T-helper 9 cell (primary cell): ENCODE measurements at regions not wholly inside any gene's neighbourhood (a gene's known extent, or its start where the extent isn't known, plus 50 kb on each side); places are given as distances from the start of the nearest gene placed in this dataset.

Source experiments
- DNase-seq: peaks from one replicate; pipeline ENCODE4 v3.0.0-alpha.2; 2020

DNA sequence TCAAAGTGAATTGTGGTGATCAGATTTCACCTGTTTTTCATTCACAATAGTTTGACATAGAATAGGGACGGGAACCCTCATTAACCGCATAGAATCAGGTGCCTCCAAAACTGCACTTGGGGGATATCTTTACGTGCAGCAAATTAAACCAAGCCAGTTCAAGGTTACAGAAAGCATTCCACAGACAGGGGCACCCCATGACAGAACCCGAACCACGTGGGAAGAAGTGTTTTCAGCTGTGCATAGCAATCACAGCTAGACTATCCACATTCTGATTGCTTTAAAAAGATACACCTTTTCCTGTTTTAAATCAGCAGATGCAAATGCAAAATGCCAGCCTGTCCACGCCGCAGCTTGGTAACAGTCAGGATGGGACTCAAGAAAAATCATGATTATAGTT, 205.8 kb downstream of the ANAPC1 start:
- DNase-seq, result no peak

- no peak for DNase-seq
Observed at GRCh38 chr2:111678651-111679050, 205.3 kb downstream of the ANAPC1 start.

GRCh38 chr2:111679202-111679601, 204.8 kb downstream of the ANAPC1 start:
- no peak for DNase-seq

DNA sequence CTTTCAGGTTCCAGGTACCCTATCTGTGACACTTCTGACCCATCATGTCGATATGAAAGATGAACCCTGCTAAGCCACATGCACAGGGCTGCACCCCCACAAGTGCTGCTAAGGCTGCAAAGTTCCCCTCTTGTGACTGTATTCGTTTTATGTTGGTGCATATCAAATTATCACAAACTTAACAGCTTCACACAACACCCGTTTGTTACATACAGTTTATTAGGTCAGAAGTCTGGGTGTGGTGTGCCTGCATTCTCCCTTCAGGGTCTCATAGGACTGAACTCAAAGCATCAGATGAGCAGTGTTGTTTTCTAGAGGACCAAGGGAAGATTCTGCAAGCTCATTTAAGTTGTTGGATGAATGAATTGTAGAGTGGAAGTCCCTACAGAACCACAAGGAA, 199.4 kb downstream of the ANAPC1 start:
- DNase-seq, result no peak

- DNase-seq, result no peak
Observed at GRCh38 chr2:111685342-111685741, 198.7 kb downstream of the ANAPC1 start.

GRCh38 chr2:111686994-111687393, 197.0 kb downstream of the ANAPC1 start:
- no peak for DNase-seq

GRCh38 chr2:111687911-111688310, 196.1 kb downstream of the ANAPC1 start:
- no peak for DNase-seq

DNA sequence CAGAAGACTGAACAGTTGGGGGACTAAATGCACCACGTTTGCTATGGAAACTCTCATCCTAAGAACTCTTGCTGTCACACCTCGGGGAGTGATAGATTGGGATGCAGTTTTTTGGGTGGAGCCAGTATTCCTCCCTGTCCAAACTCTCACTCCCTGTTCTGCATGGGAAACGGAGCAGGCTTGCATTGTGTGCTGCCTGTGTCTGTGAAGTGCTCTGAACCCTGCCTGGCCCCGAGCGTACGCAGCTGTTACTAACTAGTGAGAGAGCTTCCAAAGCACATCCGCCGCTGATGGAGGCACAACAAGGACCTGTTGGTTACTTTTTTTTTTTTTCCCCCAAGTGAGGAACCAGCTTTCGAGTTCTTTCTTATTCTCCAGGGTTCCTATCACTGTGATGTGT, 195.5 kb downstream of the ANAPC1 start:
- no peak for DNase-seq

- DNase-seq, result no peak
Observed at GRCh38 chr2:111689174-111689573, 194.8 kb downstream of the ANAPC1 start.

GRCh38 chr2:111689941-111690340, 194.1 kb downstream of the ANAPC1 start:
- no peak for DNase-seq

- DNase-seq, result no peak
Observed at GRCh38 chr2:111691164-111691875, 192.7 kb downstream of the ANAPC1 start.

DNA sequence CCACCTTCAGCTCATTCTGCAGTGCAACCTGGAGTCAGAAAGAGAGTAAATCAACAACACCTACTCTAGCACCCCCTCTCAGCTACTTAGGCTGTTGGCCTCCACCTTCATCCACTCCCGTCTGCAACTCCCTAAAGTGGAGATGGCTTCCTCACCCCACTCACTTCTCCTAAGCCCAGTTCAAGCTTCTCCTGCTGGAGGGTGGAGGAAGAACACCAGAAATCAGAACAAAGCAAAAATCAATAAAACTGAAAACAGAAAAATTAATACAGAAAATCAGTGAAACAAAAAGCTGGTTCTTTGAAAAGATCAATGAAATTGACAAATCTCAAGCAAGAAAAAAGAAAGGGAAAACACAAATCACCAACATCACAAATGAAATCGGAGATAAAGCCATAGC, 191.7 kb downstream of the ANAPC1 start:
- DNase-seq, result no peak

- DNase-seq, result no peak
Observed at GRCh38 chr2:111694700-111695101, 189.3 kb downstream of the ANAPC1 start.

GRCh38 chr2:111695441-111696007, 188.5 kb downstream of the ANAPC1 start:
- no peak for DNase-seq

- no peak for DNase-seq
Observed at GRCh38 chr2:111696226-111696625, 187.8 kb downstream of the ANAPC1 start.

GRCh38 chr2:111697560-111697959, 186.4 kb downstream of the ANAPC1 start:
- no peak for DNase-seq

GRCh38 chr2:111698089-111698488, 185.9 kb downstream of the ANAPC1 start:
- no peak for DNase-seq

- DNase-seq, result peak; percentile 5
Observed at GRCh38 chr2:111698743-111699554, 185.0 kb downstream of the ANAPC1 start.

- DNase-seq, result no peak
Observed at GRCh38 chr2:111701266-111701665, 182.7 kb downstream of the ANAPC1 start.

DNA sequence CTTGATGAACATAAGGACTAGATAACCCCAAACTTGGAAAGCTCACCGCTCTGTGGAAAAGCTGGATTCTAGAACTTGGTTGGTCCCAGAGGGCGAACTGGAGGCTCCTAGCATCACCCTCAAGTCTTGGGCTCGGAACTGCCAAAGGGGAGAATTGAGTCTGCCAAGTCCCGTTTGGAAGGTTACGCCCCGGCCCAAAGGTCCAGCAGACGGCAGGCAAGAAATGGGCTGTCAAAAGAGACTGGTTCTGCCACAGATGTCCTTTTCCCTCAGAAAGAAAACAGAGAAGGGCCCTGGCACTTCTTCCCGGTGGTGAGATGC, 182.2 kb downstream of the ANAPC1 start:
- DNase-seq, result no peak

- peak; percentile 21 for DNase-seq
Observed at GRCh38 chr2:111702119-111702803, 181.7 kb downstream of the ANAPC1 start.

GRCh38 chr2:111702804-111703196, 181.2 kb downstream of the ANAPC1 start:
- DNase-seq, result no peak

GRCh38 chr2:111703759-111704158, 180.2 kb downstream of the ANAPC1 start:
- no peak for DNase-seq

GRCh38 chr2:111704246-111704645, 179.7 kb downstream of the ANAPC1 start:
- DNase-seq, result no peak
